ENCODE measurements at regions not wholly inside any gene's neighbourhood (a gene's known extent, or its start where the extent isn't known, plus 50 kb on each side); places are given as distances from the start of the nearest gene placed in this dataset.

- H3K9me3 ChIP-seq: no peaks in the 10 kb centered on the region
- H3K27ac ChIP-seq: no peak overlapping the region
- DNase-seq: no peak
- H3K36me3 ChIP-seq: no peaks in the 10 kb centered on the region
- no peaks in the 10 kb centered on the region for H3K4me1 ChIP-seq
- WGBS, 4 donors: 73 to 76% (median 75%) methylated on average over 10 of the region's 10 CpGs
- intact Hi-C loops (cut with DNase I): no loop called here
- H3K27me3 ChIP-seq: peaks cover 0 to 32% (median 0%) of the 10 kb centered on the region in 9 donors
- no peak for ATAC-seq
- H3K4me3 ChIP-seq: no peak overlapping the region
- TF ChIP-seq POLR2A (IDR thresholded peaks at IDR 0.05) (no peak), CTCF (IDR thresholded peaks at IDR 0.05) (no peak)
Measured at GRCh38 chr10:123522702-123523312, 143.3 kb upstream of the GPR26 start.

- intact Hi-C loops (cut with DNase I): no loop called here
Measured at GRCh38 chr10:123523833-123524232, 142.3 kb upstream of the GPR26 start.

GRCh38 chr10:123526356-123527064 lies 139.6 kb upstream of the GPR26 start:
- H3K4me1 ChIP-seq: no peaks in the 10 kb centered on the region
- H3K9me3 ChIP-seq: peaks cover 0 to 1% (median 0%) of the 10 kb centered on the region in 12 donors
- H3K27ac ChIP-seq: no peak overlapping the region
- H3K27me3 ChIP-seq: peaks cover 0 to 55% (median 0%) of the 10 kb centered on the region in 9 donors
- no peak overlapping the region for H3K4me3 ChIP-seq
- DNase-seq (no peak), ATAC-seq (no peak)
- TF ChIP-seq POLR2A (IDR thresholded peaks at IDR 0.05) (no peak), CTCF (IDR thresholded peaks at IDR 0.05) (no peak)
- H3K36me3 ChIP-seq: no peaks in the 10 kb centered on the region
- intact Hi-C loops (cut with DNase I): no loop called here
- WGBS, 4 donors: 75 to 80% (median 79%) methylated on average over 7 of the region's 7 CpGs

More at GRCh38 chr10:123523833-123524232, 142.3 kb upstream of the GPR26 start:
- Histone ChIP-seq H3K27ac (no peak overlapping the region), H3K4me3 (no peak overlapping the region), H3K27me3 (peaks cover 0 to 40% (median 0%) of the 10 kb centered on the region in 9 donors), H3K4me1 (no peaks in the 10 kb centered on the region), H3K36me3 (no peaks in the 10 kb centered on the region), H3K9me3 (no peaks in the 10 kb centered on the region)
- ATAC-seq: no peak
- WGBS, 4 donors: 66 to 84% (median 83%) methylated on average over 3 of the region's 3 CpGs
- TF ChIP-seq POLR2A (IDR thresholded peaks at IDR 0.05): no peak
- TF ChIP-seq CTCF (IDR thresholded peaks at IDR 0.05): no peak
- DNase-seq: no peak

- TF ChIP-seq POLR2A (IDR thresholded peaks at IDR 0.05): no peak
- no peak for TF ChIP-seq CTCF (IDR thresholded peaks at IDR 0.05)
- Histone ChIP-seq H3K36me3 (no peaks in the 10 kb centered on the region), H3K27me3 (peaks cover 0 to 55% (median 0%) of the 10 kb centered on the region in 9 donors), H3K4me3 (no peak overlapping the region), H3K4me1 (no peaks in the 10 kb centered on the region), H3K27ac (no peak overlapping the region), H3K9me3 (peaks cover 0 to 8% (median 0%) of the 10 kb centered on the region in 12 donors)
- DNase-seq (no peak), ATAC-seq (no peak)
- intact Hi-C loops (cut with DNase I): no loop called here
Measured at GRCh38 chr10:123527151-123527550, 139.0 kb upstream of the GPR26 start.
